ENCODE measurements at regions not wholly inside any gene's neighbourhood (a gene's known extent, or its start where the extent isn't known, plus 50 kb on each side); places are given as distances from the start of the nearest gene placed in this dataset.

GRCh38 chr6:108768166-108768555, 80.1 kb upstream of the ARMC2 start:
- H3K9me3 ChIP-seq = no peaks in the 10 kb centered on the region
- DNase-seq = no peak
- TF ChIP-seq POLR2A (IDR thresholded peaks at IDR 0.05) (no peak), CTCF (IDR thresholded peaks at IDR 0.05) (no peak), POLR2AphosphoS5 (IDR thresholded peaks at IDR 0.05) (no peak), EP300 (IDR thresholded peaks at IDR 0.05; ENCODE audit: low read depth) (no peak)
- intact Hi-C loops (cut with DNase I; ENCODE audit: low total_unique reads) (no loop called here), in situ Hi-C loops (cut with MboI; ENCODE audit: low pct_ligation_motif_present in 1 of 4, low pct_unique_long_range_greater_than_20kb in 1 of 4, low sequenced_read_pairs in 3 of 4) (no loop called here)
- H3K4me1 ChIP-seq = peaks cover 0 to 9% (median 5%) of the 10 kb centered on the region in 4 donors
- no peak overlapping the region for H3K4me3 ChIP-seq
- H3K27ac ChIP-seq = peak overlapping the region in 3 of 4 donors; percentile 10 to 49 (median 13)
- WGBS, 2 donors (ENCODE audit: low coverage in 1 of 2) = 83 to 92% methylated on average over 1 of the region's 1 CpG
- no peaks in the 10 kb centered on the region for H3K36me3 ChIP-seq
- no peaks in the 10 kb centered on the region for H3K27me3 ChIP-seq

DNA sequence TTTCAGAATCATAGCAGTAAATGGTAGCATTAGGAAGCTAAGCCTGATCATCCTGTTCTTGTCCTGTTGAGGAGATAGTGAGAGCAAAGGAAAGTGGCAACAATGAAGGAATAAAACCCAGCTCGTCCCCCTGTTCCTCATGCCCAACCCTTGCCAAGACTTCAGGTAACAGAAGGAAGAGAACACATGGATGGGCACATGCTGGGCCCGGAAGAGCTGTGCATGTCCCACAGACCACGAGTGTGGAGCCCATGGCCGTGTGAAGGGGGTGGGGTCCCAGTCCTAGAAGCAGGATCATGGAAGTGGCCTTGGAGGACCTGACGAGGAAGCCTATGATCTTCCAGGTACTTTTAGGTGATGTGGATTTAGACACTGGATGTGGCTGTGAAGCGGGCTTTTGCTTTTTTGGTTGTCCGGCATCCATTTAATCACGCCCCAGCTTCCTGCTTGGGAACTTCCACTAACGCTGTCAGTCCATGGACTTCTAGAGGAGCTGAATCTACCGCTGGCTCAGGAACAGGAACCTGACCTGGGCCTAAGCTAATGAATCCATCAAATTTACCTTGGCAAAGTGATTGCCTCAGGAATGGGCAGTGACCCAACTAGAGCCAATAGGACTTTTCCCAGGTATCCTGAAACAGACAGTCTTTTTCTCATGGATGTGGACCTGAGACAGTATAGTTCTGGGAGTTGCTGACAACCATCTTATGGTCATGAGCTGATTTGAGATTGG, 79.3 kb upstream of the ARMC2 start:
- TF ChIP-seq CTCF (IDR thresholded peaks at IDR 0.05) (no peak), POLR2A (IDR thresholded peaks at IDR 0.05) (no peak), EP300 (IDR thresholded peaks at IDR 0.05; ENCODE audit: low read depth) (no peak), POLR2AphosphoS5 (IDR thresholded peaks at IDR 0.05) (no peak)
- H3K27ac ChIP-seq = no peak overlapping the region
- no peak for DNase-seq
- H3K4me3 ChIP-seq = no peak overlapping the region
- H3K4me1 ChIP-seq = peaks cover 0 to 8% (median 5%) of the 10 kb centered on the region in 4 donors
- H3K27me3 ChIP-seq = no peaks in the 10 kb centered on the region
- in situ Hi-C loops (cut with MboI; ENCODE audit: low pct_ligation_motif_present in 1 of 4, low pct_unique_long_range_greater_than_20kb in 1 of 4, low sequenced_read_pairs in 3 of 4) = no loop called here
- 87 to 90% methylated on average over 3 to 10 of the region's 10 CpGs for WGBS, 2 donors (ENCODE audit: low coverage in 1 of 2)
- no peaks in the 10 kb centered on the region for H3K36me3 ChIP-seq
- intact Hi-C loops (cut with DNase I; ENCODE audit: low total_unique reads) = no loop called here
- no peaks in the 10 kb centered on the region for H3K9me3 ChIP-seq

DNA sequence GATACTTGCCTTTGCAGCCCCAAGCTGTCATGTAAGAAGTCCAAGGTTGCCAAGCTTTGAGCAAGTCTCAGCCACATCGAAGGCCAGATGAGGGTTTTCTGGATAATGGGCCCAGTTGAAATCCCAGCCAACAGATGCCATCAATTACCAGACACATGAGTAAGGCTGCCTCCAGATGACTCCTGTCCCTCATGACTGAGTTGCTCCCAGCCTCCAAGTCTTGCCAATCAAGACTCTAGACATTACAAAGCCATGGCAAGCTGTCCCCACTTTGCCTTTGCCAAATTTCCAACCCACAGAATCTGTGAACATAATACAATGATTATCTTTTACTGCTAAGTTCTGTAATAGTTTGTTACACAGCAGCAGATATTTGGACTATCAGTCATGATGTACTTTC, 76.8 kb upstream of the ARMC2 start:
- intact Hi-C loops (cut with DNase I; ENCODE audit: low total_unique reads) = no loop called here

GRCh38 chr6:108774555-108774954, 73.7 kb upstream of the ARMC2 start:
- Histone ChIP-seq H3K4me3 (no peak overlapping the region), H3K27ac (no peak overlapping the region), H3K4me1 (no peaks in the 10 kb centered on the region), H3K36me3 (no peaks in the 10 kb centered on the region), H3K27me3 (no peaks in the 10 kb centered on the region), H3K9me3 (no peaks in the 10 kb centered on the region)
- DNase-seq = no peak
- intact Hi-C loops (cut with DNase I; ENCODE audit: low total_unique reads) = no loop called here
- 91 to 100% methylated on average over 3 of the region's 3 CpGs for WGBS, 2 donors (ENCODE audit: low coverage in 1 of 2)
- TF ChIP-seq POLR2AphosphoS5 (IDR thresholded peaks at IDR 0.05) (no peak), EP300 (IDR thresholded peaks at IDR 0.05; ENCODE audit: low read depth) (no peak), CTCF (IDR thresholded peaks at IDR 0.05) (no peak)
- in situ Hi-C loops (cut with MboI; ENCODE audit: low pct_ligation_motif_present in 1 of 4, low pct_unique_long_range_greater_than_20kb in 1 of 4, low sequenced_read_pairs in 3 of 4) = no loop called here

More for the DNA sequence above, 76.8 kb upstream of the ARMC2 start:
- Histone ChIP-seq H3K4me3 (no peak overlapping the region), H3K27me3 (no peaks in the 10 kb centered on the region), H3K36me3 (no peaks in the 10 kb centered on the region), H3K9me3 (no peaks in the 10 kb centered on the region), H3K4me1 (no peaks in the 10 kb centered on the region), H3K27ac (no peak overlapping the region)
- WGBS, 2 donors (ENCODE audit: low coverage in 1 of 2) = 92 to 100% methylated on average over 1 of the region's 1 CpG
- no peak for DNase-seq
- in situ Hi-C loops (cut with MboI; ENCODE audit: low pct_ligation_motif_present in 1 of 4, low pct_unique_long_range_greater_than_20kb in 1 of 4, low sequenced_read_pairs in 3 of 4) = no loop called here
- TF ChIP-seq POLR2AphosphoS5 (IDR thresholded peaks at IDR 0.05) (no peak), EP300 (IDR thresholded peaks at IDR 0.05; ENCODE audit: low read depth) (no peak), CTCF (IDR thresholded peaks at IDR 0.05) (no peak), POLR2A (IDR thresholded peaks at IDR 0.05) (no peak)

All from transverse colon (tissue), 4 donors.